GM18858 (cell line): ENCODE measurements at regions not wholly inside any gene's neighbourhood (a gene's known extent, or its start where the extent isn't known, plus 50 kb on each side); places are given as distances from the start of the nearest gene placed in this dataset.
"Not testable (repeated sequence)": the region's sequence is repeated elsewhere in the genome, so short reads cannot be mapped to it uniquely, and the experiment has no call there.

Source experiments
- ATAC-seq: cut with Tn5 transposase; IDR thresholded peaks from one replicate; pipeline ENCODE4 v1.9.1; 2021; ENCODE audit not compliant: unreplicated experiment

DNA sequence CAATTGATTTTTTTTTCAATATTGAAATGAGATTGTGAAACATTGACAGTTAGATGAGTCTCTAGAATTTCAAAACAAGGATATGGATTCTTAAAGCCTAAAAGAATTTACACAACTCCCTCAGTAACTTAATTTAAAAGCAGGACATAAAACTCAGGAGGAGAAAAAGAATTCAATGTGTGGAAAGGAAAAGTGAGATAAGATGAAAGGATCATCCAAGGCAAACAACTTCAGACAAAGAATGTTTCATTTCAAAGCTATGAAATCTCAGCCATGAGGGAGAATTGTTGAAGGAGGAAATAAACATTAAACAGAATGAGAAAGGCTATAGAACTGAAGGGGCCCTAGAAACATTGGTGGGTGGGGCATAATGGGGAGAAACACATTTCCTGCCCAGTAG, 191.7 kb upstream of the NOX3 start:
- no peak for ATAC-seq

GRCh38 chr6:155646443-155646842, 190.8 kb upstream of the NOX3 start:
- no peak for ATAC-seq

GRCh38 chr6:155645325-155645724, 189.7 kb upstream of the NOX3 start:
- ATAC-seq: no peak

GRCh38 chr6:155641603-155642002, 186.0 kb upstream of the NOX3 start:
- ATAC-seq: no peak

GRCh38 chr6:155638200-155638599, 182.6 kb upstream of the NOX3 start:
- ATAC-seq: no peak

- no peak for ATAC-seq
Observed at GRCh38 chr6:155635416-155635815, 179.8 kb upstream of the NOX3 start.

DNA sequence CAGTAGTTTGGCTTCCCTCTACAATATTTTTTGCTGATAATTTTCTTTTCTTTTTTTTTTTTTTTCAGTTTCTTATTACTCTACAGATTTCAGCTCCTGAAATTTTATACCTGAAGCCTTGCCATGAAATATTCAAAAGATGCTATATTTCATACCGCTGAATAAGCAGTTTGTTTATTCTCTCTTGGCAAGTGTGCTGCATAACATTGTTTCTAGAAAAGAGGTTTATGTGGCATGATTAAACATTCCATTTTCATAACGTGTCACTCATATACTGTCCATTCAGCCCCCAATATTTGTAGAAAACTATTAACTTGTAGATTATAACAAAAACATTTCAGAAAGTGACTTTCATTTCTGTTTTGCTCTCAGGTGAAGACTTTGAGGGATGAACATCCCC, 174.4 kb upstream of the NOX3 start:
- no peak for ATAC-seq

DNA sequence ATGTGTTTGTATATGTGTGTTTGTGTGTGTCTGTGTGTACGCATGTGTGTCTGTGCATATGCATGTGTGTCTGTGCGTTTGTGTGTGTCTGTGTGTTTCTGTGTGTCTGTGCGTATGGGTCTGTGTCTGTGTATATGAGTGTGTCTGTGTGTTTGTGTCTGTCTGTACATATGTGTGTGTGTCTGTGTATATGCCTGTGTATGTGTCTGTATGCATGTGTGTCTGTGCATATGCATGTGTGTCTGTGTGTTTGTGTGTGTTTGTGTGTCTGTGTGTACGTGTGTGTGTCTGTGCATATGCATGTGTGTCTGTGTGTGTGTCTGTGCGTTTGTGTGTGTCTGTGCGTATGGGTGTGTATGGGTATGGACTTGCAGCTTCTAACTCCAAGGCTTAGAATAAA, 174.0 kb upstream of the NOX3 start:
- ATAC-seq: no peak

DNA sequence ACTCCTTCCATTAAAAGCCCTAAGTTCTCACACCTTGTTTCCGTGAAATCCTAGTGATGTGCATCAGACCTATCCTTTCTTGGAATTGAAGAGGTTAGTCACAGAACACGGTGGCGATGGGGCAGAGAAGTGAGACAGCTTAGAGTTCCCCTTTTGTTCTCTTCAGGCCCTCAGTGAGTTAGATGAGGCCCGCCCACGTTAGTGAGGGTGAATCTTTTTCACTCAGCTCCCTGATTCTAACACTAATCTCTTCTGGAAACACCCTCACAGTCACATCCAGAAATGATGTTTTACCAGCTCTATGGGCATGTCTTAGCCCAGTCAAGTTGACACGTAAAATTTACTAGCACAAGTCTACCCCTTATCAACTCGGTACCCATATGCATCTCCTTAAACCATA, 172.7 kb upstream of the NOX3 start:
- ATAC-seq: peak; percentile 86

GRCh38 chr6:155627722-155628212, 172.1 kb upstream of the NOX3 start:
- ATAC-seq: not testable (repeated sequence)

DNA sequence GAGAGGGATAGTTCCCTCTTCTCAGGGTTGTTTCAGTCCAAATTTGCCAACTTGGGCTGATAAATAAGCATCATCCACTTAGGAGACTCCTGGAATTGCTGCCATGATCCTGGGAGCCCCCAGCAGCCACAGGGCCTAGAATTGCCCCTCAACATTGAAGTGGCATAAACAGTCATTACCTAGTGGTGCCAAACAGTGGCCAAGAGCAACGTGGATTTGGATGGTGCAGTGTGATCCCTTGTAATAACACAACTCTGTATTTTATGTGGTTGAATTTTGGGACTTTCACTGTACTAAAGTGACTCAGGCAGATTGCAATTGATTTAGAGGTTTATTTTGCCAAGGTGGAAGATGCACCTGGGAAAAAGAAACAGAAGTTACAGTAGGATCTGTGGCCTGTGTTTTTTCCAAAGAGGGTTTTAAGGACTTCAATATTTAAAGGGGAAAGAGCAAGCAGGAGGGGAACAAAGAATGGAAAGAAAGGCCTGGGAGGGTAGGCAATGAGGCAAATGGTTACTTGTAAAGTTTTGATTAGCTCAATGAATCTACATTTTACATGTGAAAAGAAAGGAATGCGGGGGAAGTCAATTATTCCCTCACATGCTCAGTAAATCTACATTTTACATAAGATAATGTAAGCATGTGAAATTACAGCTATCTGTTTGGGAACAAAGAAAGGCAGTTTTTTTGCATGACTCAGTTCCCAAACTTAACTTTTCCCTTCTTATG, 168.0 kb upstream of the NOX3 start:
- no peak for ATAC-seq

DNA sequence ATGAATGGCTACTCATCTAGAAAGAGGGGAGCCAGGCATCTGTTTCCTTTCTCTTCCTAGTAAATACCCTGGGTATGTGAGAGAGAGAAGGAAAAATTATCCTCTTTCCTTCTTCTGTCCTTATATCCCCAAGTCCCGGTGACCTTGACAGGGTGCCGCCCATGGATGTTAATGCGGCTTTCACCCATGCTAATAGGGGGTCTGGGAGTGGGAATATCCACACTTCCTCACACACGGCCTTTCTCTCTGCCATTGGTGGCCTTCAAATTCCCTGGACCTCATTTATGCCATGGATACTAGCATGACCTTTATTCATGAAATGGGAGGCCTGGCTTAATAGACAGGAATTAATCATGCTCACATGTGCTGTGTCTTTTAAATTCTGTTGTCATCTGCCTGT, 159.0 kb upstream of the NOX3 start:
- no peak for ATAC-seq

GRCh38 chr6:155611742-155612141, 156.1 kb upstream of the NOX3 start:
- ATAC-seq: no peak

GRCh38 chr6:155604991-155605390, 149.4 kb upstream of the NOX3 start:
- no peak for ATAC-seq

DNA sequence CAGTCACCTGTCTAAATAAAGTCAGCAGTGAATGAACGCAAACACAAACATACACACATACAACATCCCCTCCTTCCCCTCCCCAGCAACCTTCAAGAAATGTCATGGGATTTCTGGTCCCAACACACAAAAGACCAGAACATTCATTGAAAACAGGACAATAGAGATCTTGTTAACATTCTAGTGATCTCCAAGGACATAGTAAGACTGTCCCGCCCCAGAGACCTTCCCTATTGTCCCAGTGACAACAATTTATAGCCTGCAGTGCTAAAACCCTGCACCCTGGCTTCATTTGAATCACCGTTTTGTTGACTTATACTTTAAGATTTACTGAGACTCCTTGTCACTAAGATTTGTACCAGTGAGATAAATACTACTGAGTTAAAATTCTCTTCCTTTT, 143.9 kb upstream of the NOX3 start:
- no peak for ATAC-seq

- no peak for ATAC-seq
Observed at GRCh38 chr6:155599160-155599559, 143.5 kb upstream of the NOX3 start.

GRCh38 chr6:155595284-155595683, 139.6 kb upstream of the NOX3 start:
- ATAC-seq: no peak

DNA sequence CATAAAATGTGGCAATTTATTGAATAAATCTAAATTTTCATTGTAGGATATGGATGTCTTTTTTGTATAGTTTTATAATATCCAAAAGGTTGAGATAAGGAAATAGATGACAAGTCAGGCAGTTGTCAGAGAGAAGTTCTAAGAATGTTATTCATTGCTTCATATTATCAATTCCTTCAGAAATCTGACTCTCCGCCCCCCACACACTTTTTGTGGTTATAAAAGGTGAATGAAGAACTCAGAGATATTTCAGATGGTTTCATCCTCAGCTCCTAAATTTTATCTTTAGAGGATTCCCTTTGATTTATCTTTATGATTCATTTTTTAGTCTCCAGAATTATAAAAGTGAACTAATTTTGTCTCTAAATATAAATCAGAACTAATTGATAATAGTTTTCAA, 136.1 kb upstream of the NOX3 start:
- ATAC-seq: no peak

DNA sequence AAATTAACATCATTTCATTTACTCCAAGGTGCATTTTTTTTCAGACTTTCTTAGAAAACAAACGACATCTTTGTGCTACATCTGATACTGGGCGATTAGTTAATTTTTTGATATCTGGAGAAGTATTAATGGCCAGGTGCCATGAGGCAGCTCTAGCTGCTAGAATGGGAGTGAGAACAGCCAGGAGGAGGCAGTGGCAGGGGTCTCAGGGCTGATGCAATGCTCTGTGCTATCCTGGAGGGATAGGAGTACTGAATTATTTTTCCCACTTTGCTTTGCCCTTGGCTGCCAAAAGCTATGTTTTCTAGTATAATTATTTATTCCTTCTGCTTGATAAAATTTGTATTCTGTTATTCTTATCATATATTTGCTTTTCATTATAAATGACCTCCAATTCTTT, 133.6 kb upstream of the NOX3 start:
- no peak for ATAC-seq

DNA sequence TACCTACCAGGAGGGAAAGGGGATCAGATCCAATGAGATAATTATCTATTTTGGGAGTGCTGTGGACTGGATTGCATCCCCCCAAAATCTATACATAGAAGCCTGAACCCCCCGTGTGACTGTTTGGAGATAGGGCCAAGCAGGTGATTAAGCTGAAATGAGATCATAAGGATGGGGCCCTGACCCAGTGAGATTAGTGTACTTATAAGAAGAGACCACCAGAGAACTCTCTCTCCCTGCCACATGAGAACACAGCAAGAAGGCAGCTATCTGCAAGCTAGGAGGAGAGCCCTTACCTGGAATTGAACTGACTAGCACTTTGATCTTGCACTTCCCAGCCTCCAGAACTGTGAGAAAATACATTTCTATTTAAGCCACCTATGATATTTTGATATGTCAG, 132.2 kb upstream of the NOX3 start:
- no peak for ATAC-seq

GRCh38 chr6:155586090-155586489, 130.5 kb upstream of the NOX3 start:
- no peak for ATAC-seq

DNA sequence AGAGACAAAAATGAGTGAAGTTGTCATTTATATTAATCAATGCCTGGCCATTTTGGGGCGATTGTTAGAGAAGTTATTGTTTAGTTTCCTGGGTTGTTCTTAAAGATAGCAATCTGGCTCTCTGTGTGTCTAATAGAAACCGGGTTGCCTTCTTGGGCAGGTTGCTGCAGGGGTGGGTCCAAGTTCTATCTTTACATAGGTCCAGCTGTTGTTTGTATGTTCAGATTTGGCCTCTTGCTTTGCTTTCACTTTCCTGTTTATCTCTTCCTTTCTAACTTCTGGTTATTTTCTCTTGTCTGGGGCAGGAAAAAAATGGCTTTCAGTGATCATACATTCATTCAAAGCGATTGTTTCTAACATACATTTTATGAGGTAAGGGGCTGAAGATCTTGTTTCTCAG, 128.4 kb upstream of the NOX3 start:
- ATAC-seq: no peak
